Prostate gland (tissue), 2 donors: ENCODE measurements at regions not wholly inside any gene's neighbourhood (a gene's known extent, or its start where the extent isn't known, plus 50 kb on each side); places are given as distances from the start of the nearest gene placed in this dataset.

ENCODE experiments used
- CTCF ChIP-seq, 4 experiments: fragments of 200-600 bp in 2 of 4; fragments of 450-650 bp in 2 of 4; sonication (generic) in 2 of 4; IDR thresholded peaks; 1 replicate in 3 of 4; 2 replicates in 1 of 4; pipeline ENCODE4 v1.5.1; 2016 to 2019; ENCODE audit warnings: antibody characterized with exemption in 4 of 4, mild to moderate bottlenecking in 2 of 4, moderate library complexity in 2 of 4
- POLR2A ChIP-seq: fragments of 450-650 bp; IDR thresholded peaks from one replicate; pipeline ENCODE4 v1.6.1; 2016; ENCODE audit warnings: antibody characterized with exemption, mild to moderate bottlenecking
- POLR2AphosphoS5 ChIP-seq: sonication (generic); formaldehyde crosslinking; IDR thresholded peaks from one replicate; pipeline ENCODE4 v1.6.1; 2017; ENCODE audit warnings: antibody characterized with exemption

GRCh38 chr6:126919947-126920346, 198.5 kb upstream of the RSPO3 start:
- TF ChIP-seq CTCF (IDR thresholded peaks at IDR 0.05) (no peak), POLR2AphosphoS5 (no peak), POLR2A (no peak)
